Stomach (tissue), 8 donors: ENCODE measurements at regions not wholly inside any gene's neighbourhood (a gene's known extent, or its start where the extent isn't known, plus 50 kb on each side); places are given as distances from the start of the nearest gene placed in this dataset.
"Not testable (repeated sequence)": the region's sequence is repeated elsewhere in the genome, so short reads cannot be mapped to it uniquely, and the experiment has no call there.

Source experiments
- DNase-seq, 2 donors: peaks; one replicate each; pipeline versions ENCODE4 v3.0.0 to v3.0.0-alpha.2; 2013 to 2019
- H3K27ac ChIP-seq, 5 donors: fragments of 200-600 bp in 4 of 5; sonication (generic) in 4 of 5; one replicate each; pipeline ENCODE4 v1.5.1; 2013 to 2019; ENCODE audit warnings: mild to moderate bottlenecking in 1 of 5, moderate library complexity in 1 of 5
- H3K27me3 ChIP-seq, 3 donors: fragments of 200-600 bp; sonication (generic); one replicate each; pipeline ENCODE4 v1.5.1; 2017 to 2019; ENCODE audit warnings: mixed run types in 1 of 3
- H3K36me3 ChIP-seq, 4 donors: fragments of 200-600 bp; sonication (generic); 1 replicate in 3 of 4; 2 replicates in 1 of 4; pipeline ENCODE4 v1.5.1; 2016 to 2019
- H3K4me1 ChIP-seq, 4 donors: fragments of 200-600 bp; sonication (generic); one replicate each; pipeline ENCODE4 v1.5.1; 2016 to 2019
- H3K4me3 ChIP-seq, 4 donors: fragments of 200-600 bp; sonication (generic) in 3 of 4; one replicate each; pipeline ENCODE4 v1.5.1; 2016 to 2019; ENCODE audit warnings: mild to moderate bottlenecking in 1 of 4
- H3K9me3 ChIP-seq, 4 donors: fragments of 200-600 bp; sonication (generic); one replicate each; pipeline ENCODE4 v1.5.1; 2016 to 2019
- CTCF ChIP-seq, 7 experiments: fragments of 450-650 bp in 4 of 7; fragments of 200-600 bp in 3 of 7; sonication (generic) in 3 of 7; IDR thresholded peaks; one replicate each; pipeline ENCODE4 v1.5.1; 2016 to 2019; ENCODE audit warnings: antibody characterized with exemption in 7 of 7, control low read depth in 2 of 7, mild to moderate bottlenecking in 1 of 7
- EP300 ChIP-seq: sonication (generic); formaldehyde crosslinking; IDR thresholded peaks from one replicate; pipeline ENCODE4 v1.6.1; 2017; ENCODE audit warnings: antibody characterized with exemption
- POLR2A ChIP-seq, 4 donors: fragments of 450-650 bp; IDR thresholded peaks; one replicate each; pipeline ENCODE4 v1.6.1; 2016; ENCODE audit warnings: antibody characterized with exemption in 4 of 4, control low read depth in 2 of 4, mild to moderate bottlenecking in 1 of 4, moderate library complexity in 1 of 4
- POLR2AphosphoS5 ChIP-seq, 3 donors: sonication (generic); formaldehyde crosslinking; IDR thresholded peaks; one replicate each; pipeline ENCODE4 v1.6.1; 2016; ENCODE audit warnings: antibody characterized with exemption in 3 of 3
- WGBS, 5 donors: extraction: QIAGEN DNeasy Blood & Tissue Kit in 3 of 5; methylation state at CpG; one replicate each; pipeline versions ENCODE4 v1.1.5 to v1.1.7; 2013 to 2018; 5-methylcytosine and 5-hydroxymethylcytosine counted together
- intact Hi-C: fragments of 100-400 bp; cut with DNase I; formaldehyde crosslinking; loops from one replicate; pipeline ENCODE4 v1.15.1; 2023; ENCODE audit warnings: low total_unique reads
- donor health status: healthy with polysubstance abuse.
- donor health status: Bipolar disorder and iron deficiency.
- donor health status: healthy.

- Histone ChIP-seq H3K27me3 (no peaks in the 10 kb centered on the region), H3K27ac (no peak overlapping the region), H3K9me3 (no peaks in the 10 kb centered on the region), H3K36me3 (no peaks in the 10 kb centered on the region), H3K4me3 (no peak overlapping the region), H3K4me1 (no peaks in the 10 kb centered on the region)
- no peak for TF ChIP-seq CTCF (IDR thresholded peaks at IDR 0.05)
- no peak for TF ChIP-seq POLR2A (IDR thresholded peaks at IDR 0.05)
- no peak for TF ChIP-seq POLR2AphosphoS5 (IDR thresholded peaks at IDR 0.05)
- no peak for TF ChIP-seq EP300
- no peak for DNase-seq
- intact Hi-C loops = no loop called here
- WGBS, 5 donors = 62 to 81% (median 72%) methylated on average over 2 of the region's 2 CpGs
Observed at GRCh38 chr4:151524610-151525009, 115.6 kb downstream of the FHIP1A start.

GRCh38 chr4:151526489-151526888 is 117.5 kb downstream of the FHIP1A start:
- H3K4me1 ChIP-seq, intact Hi-C loops, DNase-seq, H3K27ac ChIP-seq, H3K36me3 ChIP-seq, H3K4me3 ChIP-seq, H3K27me3 ChIP-seq, H3K9me3 ChIP-seq: not testable (repeated sequence)
- 89 to 95% (median 93%) methylated on average over 3 to 35 of the region's 36 CpGs; no CpG with 5 or more reads in 1 of the 5 donors for WGBS, 5 donors

- Histone ChIP-seq H3K4me1 (no peaks in the 10 kb centered on the region), H3K27ac (no peak overlapping the region), H3K27me3 (no peaks in the 10 kb centered on the region), H3K9me3 (no peaks in the 10 kb centered on the region), H3K4me3 (no peak overlapping the region), H3K36me3 (no peaks in the 10 kb centered on the region)
- no peak for DNase-seq
- TF ChIP-seq POLR2AphosphoS5 (IDR thresholded peaks at IDR 0.05) = no peak
- TF ChIP-seq CTCF (IDR thresholded peaks at IDR 0.05) = no peak
- no peak for TF ChIP-seq POLR2A (IDR thresholded peaks at IDR 0.05)
- no peak for TF ChIP-seq EP300
- intact Hi-C loops = no loop called here
- WGBS, 5 donors = 27 to 59% (median 44%) methylated on average over 2 of the region's 2 CpGs
Observed at GRCh38 chr4:151527699-151528098, 118.7 kb downstream of the FHIP1A start.

- no peak for DNase-seq
- 62 to 79% (median 72%) methylated on average over 2 of the region's 2 CpGs for WGBS, 5 donors
Observed at GRCh38 chr4:151529187-151529586, 120.2 kb downstream of the FHIP1A start.

More at GRCh38 chr4:151529187-151529586, 120.2 kb downstream of the FHIP1A start:
- Histone ChIP-seq H3K27me3 (no peaks in the 10 kb centered on the region), H3K27ac (no peak overlapping the region), H3K9me3 (no peaks in the 10 kb centered on the region), H3K4me1 (no peaks in the 10 kb centered on the region), H3K4me3 (no peak overlapping the region), H3K36me3 (no peaks in the 10 kb centered on the region)
- intact Hi-C loops = no loop called here
- TF ChIP-seq EP300 (no peak), POLR2A (IDR thresholded peaks at IDR 0.05) (no peak), CTCF (IDR thresholded peaks at IDR 0.05) (no peak), POLR2AphosphoS5 (IDR thresholded peaks at IDR 0.05) (no peak)
